HepG2 (cell line): ENCODE measurements at regions not wholly inside any gene's neighbourhood (a gene's known extent, or its start where the extent isn't known, plus 50 kb on each side); places are given as distances from the start of the nearest gene placed in this dataset.

Experiments used
- ATAC-seq: fragments of 200-7000 bp; cut with Tn5 transposase; 3 replicates; pipeline ENCODE4 v1.9.1; 2020; ENCODE audit warnings: mild to moderate bottlenecking, moderate library complexity
- BruUV-seq: library from RNA; stranded (reverse); fragments of 400-500 nt; replicated peaks from 2 replicates; lab custom pipeline; 2021; lab: Mats Ljungman, UMichigan
- CTCF ChIA-PET: fragments of 300-600 bp; formaldehyde crosslinking; extraction: SDS; loops from one replicate; lab custom pipeline; 2021; ENCODE audit warnings: low total read pairs, inconsistent platforms, low intra/inter-chr PET ratio; lab: Yijun Ruan, JAX
- POLR2A ChIA-PET: fragments of 350-600 bp; sonication (Branson Sonifier 250); formaldehyde crosslinking; loops from one replicate; lab custom pipeline; 2020; ENCODE audit warnings: antibody characterized with exemption, inconsistent platforms; lab: Yijun Ruan, JAX
- DNase-seq: peaks from one replicate; pipeline ENCODE4 v3.0.0-alpha.2; 2015; ENCODE audit warnings: low spot score
- FAIRE-seq: peaks from 3 replicates; lab custom pipeline; 2011; peaks lifted over from hg19 to GRCh38; lab: Jason Lieb, UNC
- H2AFZ ChIP-seq: one replicate; pipeline ENCODE4 v1.6.1; 2011; ENCODE audit warnings: low read length, inconsistent platforms
- H3K27ac ChIP-seq: fragments of 300-600 bp; 3 replicates; pipeline ENCODE4 v1.8.0; 2011; ENCODE audit warnings: mixed run types, mild to moderate bottlenecking, mixed read lengths, low read length, inconsistent platforms; ENCODE audit not compliant: insufficient read depth; ENCODE audit errors: extremely low read length
- H3K27me3 ChIP-seq, 2 experiments: fragments of 200-600 bp in 1 of 2; 2 replicates in 1 of 2; 3 replicates in 1 of 2; pipeline versions ENCODE4 v1.6.0 to v1.8.0; 2011; ENCODE audit warnings: low read length in 2 of 2, mild to moderate bottlenecking in 2 of 2, moderate library complexity in 2 of 2, inconsistent platforms in 1 of 2; ENCODE audit not compliant: insufficient read depth in 2 of 2, control insufficient read depth in 1 of 2
- H3K36me3 ChIP-seq, 2 experiments: fragments of 200-600 bp in 1 of 2; replicated peaks in 1 of 2; 2 replicates in 1 of 2; 3 replicates in 1 of 2; pipeline versions ENCODE4 v1.5.1 to v1.8.0; 2011; ENCODE audit warnings: low read length in 2 of 2, inconsistent platforms in 1 of 2; ENCODE audit not compliant: insufficient read depth in 2 of 2, control insufficient read depth in 1 of 2
- H3K4me1 ChIP-seq: 2 replicates; pipeline ENCODE4 v1.5.1; 2012; ENCODE audit warnings: low read length, inconsistent platforms; ENCODE audit not compliant: insufficient read depth
- H3K4me2 ChIP-seq: 2 replicates; pipeline ENCODE4 v1.6.0; 2011; ENCODE audit warnings: low read depth, low read length, inconsistent platforms
- H3K4me3 ChIP-seq, 3 experiments: fragments of 200-600 bp in 1 of 3; sonication (generic), shearing (Covaris generic) in 1 of 3; replicated peaks in 1 of 3; 2 replicates each; pipeline ENCODE4 v1.5.1; 2011 to 2016; ENCODE audit warnings: low read length in 3 of 3, inconsistent platforms in 2 of 3, low read depth in 2 of 3, mild to moderate bottlenecking in 2 of 3, control low read depth in 1 of 3, mixed read lengths in 1 of 3; ENCODE audit not compliant: insufficient read depth in 1 of 3
- H3K79me2 ChIP-seq: one replicate; pipeline ENCODE4 v1.6.1; 2011; ENCODE audit warnings: low read length, inconsistent platforms; ENCODE audit not compliant: insufficient read depth
- H3K9ac ChIP-seq: 2 replicates; pipeline ENCODE4 v1.6.0; 2011; ENCODE audit warnings: mild to moderate bottlenecking, low read depth, low read length, inconsistent platforms; ENCODE audit not compliant: insufficient read depth
- H3K9me3 ChIP-seq: 2 replicates; pipeline ENCODE4 v1.5.1; 2012; ENCODE audit warnings: mild to moderate bottlenecking, low read length
- H4K20me1 ChIP-seq: 2 replicates; pipeline ENCODE4 v1.6.0; 2011; ENCODE audit warnings: inconsistent platforms, mild to moderate bottlenecking, low read length, moderate library complexity; ENCODE audit not compliant: insufficient read depth
- ATF7-NPFF ChIP-seq: sonication (generic); formaldehyde crosslinking; IDR thresholded peaks from 2 replicates; pipeline ENCODE4 v1.8.1; 2023; ENCODE audit warnings: mild to moderate bottlenecking, low read depth, missing genetic modification reagents, moderate library complexity
- CAMTA2 ChIP-seq: sonication (generic); formaldehyde crosslinking; IDR thresholded peaks from 2 replicates; pipeline ENCODE4 v1.4.0; 2020; ENCODE audit warnings: mild to moderate bottlenecking, missing genetic modification reagents, borderline replicate concordance
- CCAR2 ChIP-seq: fragments of 200-400 bp; formaldehyde crosslinking; optimal IDR thresholded peaks from 2 replicates; pipeline ENCODE3; 2018; ENCODE audit warnings: low read depth, mild to moderate bottlenecking, low read length, moderate library complexity
- EHMT2 ChIP-seq: fragments of 200-600 bp; sonication (generic); IDR thresholded peaks from 2 replicates; pipeline ENCODE4 v1.7.0; 2017; ENCODE audit warnings: antibody characterized with exemption, low read depth, low read length, borderline replicate concordance
- HMG20B ChIP-seq: conservative IDR thresholded peaks from 2 replicates; pipeline ENCODE4 v1.6.1; 2016; ENCODE audit warnings: missing genetic modification reagents, missing compliant biosample characterization
- KAT8 ChIP-seq: IDR thresholded peaks from 2 replicates; pipeline ENCODE4 v1.6.1; 2016; ENCODE audit warnings: missing genetic modification reagents, missing compliant biosample characterization
- PHF21A ChIP-seq: sonication (generic); formaldehyde crosslinking; IDR thresholded peaks from 2 replicates; pipeline ENCODE4 v1.5.0; 2020; ENCODE audit warnings: mild to moderate bottlenecking, missing genetic modification reagents
- RFXANK ChIP-seq: IDR thresholded peaks from 2 replicates; pipeline ENCODE4 v1.6.1; 2016
- SMAD3 ChIP-seq: sonication (generic); formaldehyde crosslinking; IDR thresholded peaks from 2 replicates; pipeline ENCODE4 v1.4.0; 2020; ENCODE audit warnings: missing genetic modification reagents
- ZBTB14 ChIP-seq: sonication (generic); formaldehyde crosslinking; IDR thresholded peaks from 2 replicates; pipeline ENCODE4 v1.4.0; 2020; ENCODE audit warnings: missing genetic modification reagents
- ZBTB37 ChIP-seq: sonication (generic); formaldehyde crosslinking; IDR thresholded peaks from 2 replicates; pipeline ENCODE4 v1.4.0; 2020; ENCODE audit warnings: mild to moderate bottlenecking, missing genetic modification reagents
- ZFP82 ChIP-seq: sonication (generic); formaldehyde crosslinking; IDR thresholded peaks from 2 replicates; pipeline ENCODE4 v1.5.1; 2020; ENCODE audit warnings: mild to moderate bottlenecking, missing genetic modification reagents, borderline replicate concordance
- ZNF20 ChIP-seq: sonication (generic); formaldehyde crosslinking; IDR thresholded peaks from 2 replicates; pipeline ENCODE4 v1.4.0; 2020; ENCODE audit warnings: mild to moderate bottlenecking, moderate library complexity, missing genetic modification reagents
- ZNF274 ChIP-seq: sonication (generic); formaldehyde crosslinking; IDR thresholded peaks from 2 replicates; pipeline ENCODE4 v1.5.1; 2020; ENCODE audit warnings: mild to moderate bottlenecking, missing genetic modification reagents
- ZNF44 ChIP-seq: sonication (generic); formaldehyde crosslinking; IDR thresholded peaks from 2 replicates; pipeline ENCODE4 v1.5.1; 2020; ENCODE audit warnings: mild to moderate bottlenecking, missing genetic modification reagents
- WGBS: methylation state at CpG from one replicate; pipeline ENCODE4 v1.1.6; 2017; ENCODE audit warnings: low lambda C conversion rate; 5-methylcytosine and 5-hydroxymethylcytosine counted together
- in situ Hi-C: cut with HindIII; loops from 2 replicates; pipeline ENCODE4 v1.10.0; 2017; ENCODE audit warnings: low pct_unique_long_range_greater_than_20kb; ENCODE audit not compliant: extremely low pct_ligation_motif_present
- intact Hi-C: fragments of 100-400 bp; cut with micrococcal nuclease; formaldehyde crosslinking; loops from one replicate; pipeline ENCODE4 v1.10.0; 2022; ENCODE audit not compliant: unreplicated experiment
- TF ChIP-seq, protein P1 (sequence below), 2 experiments: sonication (generic) in 1 of 2; formaldehyde crosslinking in 1 of 2; IDR thresholded peaks; 2 replicates each; pipeline versions ENCODE4 v1.5.1 to v1.6.1; 2011 to 2020; ENCODE audit warnings: borderline replicate concordance in 1 of 2, low read depth in 1 of 2, low read length in 1 of 2, mild to moderate bottlenecking in 1 of 2, missing genetic modification reagents in 1 of 2, moderate library complexity in 1 of 2

DNA sequence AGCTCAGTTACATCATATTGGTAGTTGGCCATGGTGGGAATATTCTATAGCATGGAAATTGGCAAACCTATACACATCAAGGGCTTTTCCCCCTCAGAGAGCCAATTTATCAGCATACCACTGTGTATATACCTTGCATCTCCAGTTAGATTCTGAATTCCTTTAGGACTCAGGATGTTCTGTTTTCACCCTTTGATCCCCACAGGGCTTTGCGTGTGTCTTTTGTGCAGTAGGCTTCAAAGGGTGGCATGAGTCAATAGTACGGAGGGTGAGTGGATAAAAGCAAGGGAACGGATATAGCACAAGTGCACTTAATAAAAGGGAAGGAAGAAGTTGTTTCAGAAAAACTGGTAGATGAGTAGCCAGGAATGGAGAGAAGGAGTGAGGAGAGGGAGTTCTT is 99.2 kb upstream of the RGMA start:
- no peak overlapping the region for H2AFZ ChIP-seq
- no TSS peak for BruUV-seq
- ChIA-PET CTCF (no interaction called here), POLR2A (no interaction called here)
- FAIRE-seq: no peak
- H4K20me1 ChIP-seq: no peaks in the 10 kb centered on the region
- H3K79me2 ChIP-seq: no peaks in the 10 kb centered on the region
- H3K4me2 ChIP-seq: no peak overlapping the region
- intact Hi-C loops: no loop called here
- DNase-seq: no peak
- ATAC-seq: no peak
- H3K9me3 ChIP-seq: no peaks in the 10 kb centered on the region
- WGBS: 1% methylated on average over 3 of the region's 3 CpGs
- no peaks in the 10 kb centered on the region for H3K4me1 ChIP-seq
- in situ Hi-C loops: no loop called here
- H3K27me3 ChIP-seq: peaks cover 0 to 17% of the 10 kb centered on the region in 2 experiments; a peak in 2 of 5 replicates
- H3K9ac ChIP-seq: no peak overlapping the region
- no peaks in the 10 kb centered on the region for H3K36me3 ChIP-seq
- H3K4me3 ChIP-seq: no peak overlapping the region
- TF ChIP-seq ATF7-NPFF (CRISPR knock-in tag): no peak
- no peak for TF ChIP-seq ZNF274 (CRISPR knock-in tag)
- no peak for TF ChIP-seq ZNF20
- no peak for TF ChIP-seq ZBTB37 (CRISPR knock-in tag)
- no peak for TF ChIP-seq PHF21A (CRISPR knock-in tag)
- no peak for TF ChIP-seq ZNF44 (CRISPR knock-in tag)
- TF ChIP-seq CCAR2: no peak
- H3K27ac ChIP-seq: no peak overlapping the region

DNA sequence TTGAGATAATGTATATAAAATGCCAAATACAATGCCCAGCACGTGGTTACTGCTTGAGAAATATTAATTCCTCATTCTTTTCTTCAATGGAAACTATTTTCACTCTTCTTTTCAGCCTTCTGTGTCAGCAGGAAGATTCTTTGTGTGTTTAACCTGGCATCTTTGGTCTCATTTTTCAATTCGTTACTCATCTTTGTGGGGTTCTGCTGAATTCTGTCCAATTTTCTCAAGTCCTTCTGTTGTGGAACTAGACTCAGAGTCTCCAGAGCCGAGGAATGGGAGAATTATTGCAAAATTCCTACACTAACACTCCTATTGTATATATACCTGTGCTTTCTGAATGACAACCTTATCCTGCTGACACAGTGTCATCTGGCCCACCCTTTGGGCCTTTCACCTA is 96.8 kb upstream of the RGMA start:
- no peak for FAIRE-seq
- WGBS: 2% methylated on average over 3 of the region's 3 CpGs
- H3K4me2 ChIP-seq: no peak overlapping the region
- no peak for TF ChIP-seq ZFP82 (CRISPR knock-in tag)
- no peak for TF ChIP-seq RFXANK
- no peak for TF ChIP-seq HMG20B (CRISPR knock-in tag)
- no peak for TF ChIP-seq SMAD3 (CRISPR knock-in tag)
- no peak for TF ChIP-seq ZBTB14 (CRISPR knock-in tag)
- no peak for TF ChIP-seq CAMTA2
- TF ChIP-seq EHMT2: no peak
- TF ChIP-seq KAT8: no peak
- TF ChIP-seq, protein P1, sequence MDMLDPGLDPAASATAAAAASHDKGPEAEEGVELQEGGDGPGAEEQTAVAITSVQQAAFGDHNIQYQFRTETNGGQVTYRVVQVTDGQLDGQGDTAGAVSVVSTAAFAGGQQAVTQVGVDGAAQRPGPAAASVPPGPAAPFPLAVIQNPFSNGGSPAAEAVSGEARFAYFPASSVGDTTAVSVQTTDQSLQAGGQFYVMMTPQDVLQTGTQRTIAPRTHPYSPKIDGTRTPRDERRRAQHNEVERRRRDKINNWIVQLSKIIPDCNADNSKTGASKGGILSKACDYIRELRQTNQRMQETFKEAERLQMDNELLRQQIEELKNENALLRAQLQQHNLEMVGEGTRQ (IDR thresholded peaks at IDR 0.05; ENCODE audit: low read depth, low read length): no peak
- TF ChIP-seq, protein P1 (CRISPR knock-in tag; IDR thresholded peaks at IDR 0.05; ENCODE audit: borderline replicate concordance): no peak

More for the DNA sequence above, 96.8 kb upstream of the RGMA start:
- Histone ChIP-seq H3K4me3 (no peak overlapping the region), H3K79me2 (no peaks in the 10 kb centered on the region), H3K4me1 (no peaks in the 10 kb centered on the region), H3K9ac (no peak overlapping the region), H4K20me1 (no peaks in the 10 kb centered on the region), H3K27ac (no peak overlapping the region), H3K9me3 (no peaks in the 10 kb centered on the region), H3K36me3 (no peaks in the 10 kb centered on the region), H3K27me3 (peaks cover 0 to 20% of the 10 kb centered on the region in 2 experiments; a peak in 3 of 5 replicates), H2AFZ (no peak overlapping the region)
- BruUV-seq: no TSS peak
- ATAC-seq: no peak
- DNase-seq: no peak
- in situ Hi-C loops (no loop called here), intact Hi-C loops (no loop called here)
- ChIA-PET CTCF (no interaction called here), POLR2A (no interaction called here)
